ENCODE measurements at regions not wholly inside any gene's neighbourhood (a gene's known extent, or its start where the extent isn't known, plus 50 kb on each side); places are given as distances from the start of the nearest gene placed in this dataset.

DNA sequence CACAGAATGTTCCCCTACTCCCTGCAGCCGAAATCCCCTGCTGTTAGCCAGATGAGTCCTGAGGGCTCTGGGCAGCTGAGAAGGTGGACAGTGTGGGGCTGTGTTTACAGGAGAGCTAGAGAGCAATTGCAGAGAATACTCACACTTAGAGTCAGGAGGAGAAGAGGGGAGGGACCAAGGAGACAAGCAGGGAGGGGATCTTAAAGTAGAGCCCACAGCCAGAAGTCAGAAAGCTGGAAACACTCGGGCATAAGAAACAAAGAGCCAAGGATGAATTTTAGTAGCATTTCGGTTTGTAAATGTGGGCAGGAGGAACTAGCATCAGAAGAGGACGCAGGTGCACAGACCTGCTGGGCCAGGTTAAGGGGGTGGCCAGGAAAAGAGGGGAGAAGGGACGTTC lies 1435.9 kb downstream of the BRD1 start:
- Mint-ChIP-seq H3K9me3 (no peaks in the 10 kb centered on the region), H3K4me1 (ENCODE audit: low read depth) (no peaks in the 10 kb centered on the region), H3K4me3 (no peak overlapping the region), H3K27ac (no peak overlapping the region), H3K27me3 (ENCODE audit: low read depth) (no peaks in the 10 kb centered on the region), H3K36me3 (ENCODE audit: insufficient read depth in 2 of 2) (peaks cover 0 to 1% of the 10 kb centered on the region in 2 donors)
- DNase-seq (no peak), ATAC-seq (replicated peaks in 1 of 2) (no peak)

DNA sequence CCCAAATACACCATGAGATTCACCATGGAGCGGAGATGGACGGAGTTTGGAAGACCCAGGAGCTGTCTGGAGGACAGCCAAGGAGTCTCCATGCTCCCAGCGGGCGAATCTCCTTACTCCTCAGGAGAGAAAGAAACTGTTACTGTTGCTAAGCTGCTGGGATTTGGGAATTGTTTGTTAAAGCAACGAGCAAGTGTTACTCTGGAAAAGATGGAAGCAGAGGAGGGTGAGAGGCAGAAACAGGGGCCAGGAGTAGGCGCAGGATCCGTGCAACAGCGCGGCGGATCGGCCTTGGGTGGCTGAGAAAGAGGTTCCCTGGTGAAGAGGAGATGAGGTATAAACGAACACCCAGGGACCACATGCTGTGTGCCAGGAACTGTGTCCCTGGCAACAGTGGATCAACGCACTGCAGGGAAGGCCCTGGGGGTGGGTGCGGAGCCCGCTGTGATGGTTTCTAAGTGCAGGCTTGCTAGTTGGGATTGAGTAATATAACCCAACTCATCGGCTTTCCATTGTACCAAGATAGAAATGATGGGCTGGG lies 1436.4 kb downstream of the BRD1 start:
- Mint-ChIP-seq H3K27ac (no peak overlapping the region), H3K36me3 (ENCODE audit: insufficient read depth in 2 of 2) (peaks cover 0 to 1% of the 10 kb centered on the region in 2 donors), H3K27me3 (ENCODE audit: low read depth) (no peaks in the 10 kb centered on the region), H3K9me3 (no peaks in the 10 kb centered on the region), H3K4me1 (ENCODE audit: low read depth) (no peaks in the 10 kb centered on the region), H3K4me3 (no peak overlapping the region)
- ATAC-seq (replicated peaks in 1 of 2) (no peak), DNase-seq (no peak)

DNA sequence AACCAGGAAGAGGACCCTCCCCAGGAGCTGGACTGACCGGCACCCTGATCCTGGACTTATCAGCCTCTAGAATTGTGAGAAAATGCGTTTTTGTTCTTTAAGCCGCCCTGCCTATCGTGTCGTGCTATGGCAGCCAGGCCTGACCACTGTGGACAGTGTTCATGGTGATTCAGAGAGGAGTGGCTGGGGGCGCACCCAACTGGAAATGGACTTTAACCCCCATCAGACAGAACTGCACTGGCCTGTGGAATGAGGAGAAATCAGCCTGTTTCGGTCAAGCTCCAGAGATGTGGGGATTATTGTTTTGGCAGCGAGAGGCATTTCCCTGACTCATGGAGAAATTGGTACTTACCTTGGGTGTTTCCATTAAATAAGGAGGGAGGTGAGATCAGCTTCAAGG lies 1437.8 kb downstream of the BRD1 start:
- DNase-seq (no peak), ATAC-seq (replicated peaks in 1 of 2) (no peak)
- Mint-ChIP-seq H3K9me3 (no peaks in the 10 kb centered on the region), H3K4me3 (no peak overlapping the region), H3K36me3 (ENCODE audit: insufficient read depth in 2 of 2) (peaks cover 0 to 1% of the 10 kb centered on the region in 2 donors), H3K27me3 (ENCODE audit: low read depth) (no peaks in the 10 kb centered on the region), H3K4me1 (ENCODE audit: low read depth) (no peaks in the 10 kb centered on the region), H3K27ac (no peak overlapping the region)

DNA sequence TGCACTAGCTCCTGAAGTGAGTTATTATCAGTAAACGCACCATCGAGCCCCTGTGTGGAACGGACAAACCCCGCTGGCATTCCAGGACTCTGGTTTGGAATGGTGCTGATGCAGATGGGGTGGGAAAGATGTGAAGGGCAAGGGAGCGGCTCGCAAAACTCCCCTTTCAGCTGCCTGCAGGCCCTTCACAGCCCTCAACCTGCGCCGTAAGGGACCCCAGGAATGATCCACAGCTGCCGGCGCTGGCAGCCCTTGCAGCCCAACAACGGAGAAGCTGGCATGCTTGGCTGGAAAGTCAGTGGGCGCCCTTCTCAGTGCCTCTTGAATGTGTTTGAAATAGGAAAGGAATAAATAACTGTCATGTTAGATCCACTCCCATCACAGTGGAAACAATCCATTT lies 1445.5 kb downstream of the BRD1 start:
- Mint-ChIP-seq H3K36me3 (ENCODE audit: insufficient read depth in 2 of 2) (no peaks in the 10 kb centered on the region), H3K4me3 (no peak overlapping the region), H3K27me3 (ENCODE audit: low read depth) (no peaks in the 10 kb centered on the region), H3K9me3 (peaks cover 0 to 2% of the 10 kb centered on the region in 2 donors), H3K27ac (no peak overlapping the region), H3K4me1 (ENCODE audit: low read depth) (no peaks in the 10 kb centered on the region)
- ATAC-seq (replicated peaks in 1 of 2) (no peak), DNase-seq (no peak)

DNA sequence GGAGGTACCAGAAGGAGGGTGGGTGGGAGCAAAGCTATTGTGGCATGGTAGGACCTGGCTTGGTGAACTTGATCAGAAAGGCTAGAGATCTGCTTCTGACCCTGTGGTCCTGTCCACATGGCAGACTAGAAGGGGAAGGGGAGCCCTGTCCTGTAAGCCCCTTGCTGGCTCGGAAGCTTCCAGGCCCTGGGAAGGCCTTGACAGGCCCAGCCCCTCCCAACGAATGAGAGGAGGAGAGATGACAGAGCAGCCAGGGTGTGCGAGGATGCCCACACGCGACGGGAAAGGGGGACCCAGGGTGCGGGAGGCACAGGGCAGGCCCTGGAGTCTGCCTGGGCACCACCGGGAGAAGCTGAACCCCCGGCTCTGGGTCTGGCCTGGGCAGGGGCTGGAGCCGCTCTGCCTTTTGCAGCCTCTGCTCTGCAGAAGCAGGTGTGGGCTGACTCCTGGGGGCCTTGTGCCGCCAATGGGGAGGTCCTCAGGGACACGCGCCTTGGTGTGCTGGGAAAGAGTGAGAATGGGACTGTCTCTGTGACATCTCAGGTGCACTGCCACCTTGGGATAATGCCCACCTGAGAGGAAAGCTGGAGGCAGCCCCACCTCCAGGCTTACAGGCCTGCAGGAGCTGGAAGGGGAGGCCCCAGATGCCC lies 1447.5 kb downstream of the BRD1 start:
- no peak overlapping the region for H3K4me3 Mint-ChIP-seq
- no peak for DNase-seq
- H3K36me3 Mint-ChIP-seq (ENCODE audit: insufficient read depth in 2 of 2) = no peaks in the 10 kb centered on the region
- no peak overlapping the region for H3K27ac Mint-ChIP-seq
- H3K9me3 Mint-ChIP-seq = peaks cover 0 to 2% of the 10 kb centered on the region in 2 donors
- ATAC-seq (replicated peaks in 1 of 2) = no peak
- H3K4me1 Mint-ChIP-seq (ENCODE audit: low read depth) = no peaks in the 10 kb centered on the region
- H3K27me3 Mint-ChIP-seq (ENCODE audit: low read depth) = peaks cover 14% of the 10 kb centered on the region

DNA sequence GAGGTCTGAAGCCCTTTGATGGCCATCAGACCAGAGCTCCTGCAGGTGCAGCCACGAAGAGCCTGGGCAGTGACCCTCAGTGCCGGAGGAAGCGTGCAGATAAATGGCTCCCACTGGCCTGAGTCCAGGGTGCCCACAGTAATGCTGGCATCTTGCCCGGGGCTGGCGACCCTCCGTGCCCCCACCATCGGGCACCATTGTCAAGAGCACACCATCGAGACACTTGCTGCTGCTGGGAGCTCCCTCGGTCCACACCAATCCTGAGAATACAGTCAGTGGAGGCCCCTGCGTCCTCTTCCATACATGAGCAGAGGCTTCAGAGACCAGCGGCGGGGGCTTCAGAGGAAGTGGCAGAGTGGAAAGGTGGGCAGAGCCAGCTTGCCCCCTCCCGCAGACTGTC lies 1448.3 kb downstream of the BRD1 start:
- Mint-ChIP-seq H3K4me3 (no peak overlapping the region), H3K27ac (no peak overlapping the region), H3K4me1 (ENCODE audit: low read depth) (no peaks in the 10 kb centered on the region), H3K36me3 (ENCODE audit: insufficient read depth in 2 of 2) (no peaks in the 10 kb centered on the region), H3K9me3 (peaks cover 0 to 1% of the 10 kb centered on the region in 2 donors), H3K27me3 (ENCODE audit: low read depth) (peaks cover 14% of the 10 kb centered on the region)
- DNase-seq = no peak
- ATAC-seq (replicated peaks in 1 of 2) = no peak

DNA sequence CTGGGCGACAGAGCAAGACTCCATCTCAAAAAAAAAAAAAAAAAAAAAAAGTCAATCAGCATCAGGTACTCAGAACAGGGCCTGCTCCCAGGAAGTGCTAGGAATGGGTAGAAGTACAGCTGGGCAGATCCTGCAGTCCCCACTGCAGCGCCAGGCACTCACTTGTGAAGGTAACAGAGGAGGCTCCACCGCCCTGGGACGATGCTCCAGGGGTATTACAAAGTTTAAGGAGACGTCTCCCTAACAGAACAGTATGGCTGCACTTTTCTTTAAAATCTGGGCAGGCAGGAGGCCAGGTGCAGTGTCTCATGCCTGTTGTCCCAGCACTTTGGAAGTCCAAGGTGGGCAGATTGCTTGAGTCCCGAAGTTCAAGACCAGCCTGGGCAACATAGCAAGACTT lies 1449.0 kb downstream of the BRD1 start:
- DNase-seq = no peak
- Mint-ChIP-seq H3K27me3 (ENCODE audit: low read depth) (peaks cover 14% of the 10 kb centered on the region), H3K27ac (no peak overlapping the region), H3K36me3 (ENCODE audit: insufficient read depth in 2 of 2) (no peaks in the 10 kb centered on the region), H3K4me3 (no peak overlapping the region), H3K9me3 (no peaks in the 10 kb centered on the region), H3K4me1 (ENCODE audit: low read depth) (no peaks in the 10 kb centered on the region)
- no peak for ATAC-seq (replicated peaks in 1 of 2)

DNA sequence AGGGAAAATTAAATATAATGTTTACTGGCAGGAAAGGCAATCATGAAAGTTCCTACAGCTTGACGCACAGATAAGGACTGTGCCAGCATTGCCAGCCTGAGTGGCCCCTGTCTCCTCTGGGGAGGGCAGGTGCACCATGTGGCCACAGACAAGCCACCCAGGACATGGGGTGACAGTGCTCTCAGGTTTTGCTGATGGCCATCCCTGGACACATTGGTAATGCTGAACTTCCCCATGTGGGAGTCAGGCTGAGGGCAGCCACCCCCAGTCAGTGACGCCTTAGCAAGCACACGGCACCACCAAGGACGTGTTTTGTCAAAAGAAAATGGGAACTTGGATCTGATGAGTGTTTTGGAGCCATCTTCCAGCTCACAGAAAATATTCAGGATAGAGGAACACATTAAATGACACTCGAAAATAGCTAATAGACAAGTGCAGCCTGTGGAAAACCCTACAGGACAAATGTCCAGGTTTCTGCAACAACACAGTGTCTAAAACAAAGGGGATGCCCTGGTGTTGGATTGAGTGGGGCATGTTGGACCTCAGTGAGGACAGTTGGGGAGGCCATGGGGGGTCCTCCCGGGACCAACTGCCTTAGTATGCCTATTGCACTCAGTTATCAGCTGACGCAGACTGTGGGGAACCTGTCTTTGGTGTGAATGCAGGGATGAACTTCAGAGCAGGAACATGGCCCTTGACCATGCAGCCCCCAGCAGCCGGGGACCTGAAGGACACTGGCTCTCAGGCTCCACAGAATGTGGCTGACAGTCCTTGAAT lies 1450.5 kb downstream of the BRD1 start:
- Mint-ChIP-seq H3K36me3 (ENCODE audit: insufficient read depth in 2 of 2) (no peaks in the 10 kb centered on the region), H3K4me1 (ENCODE audit: low read depth) (no peaks in the 10 kb centered on the region), H3K4me3 (no peak overlapping the region), H3K27me3 (ENCODE audit: low read depth) (peaks cover 14% of the 10 kb centered on the region), H3K9me3 (no peaks in the 10 kb centered on the region), H3K27ac (no peak overlapping the region)
- DNase-seq (no peak), ATAC-seq (replicated peaks in 1 of 2) (no peak)

DNA sequence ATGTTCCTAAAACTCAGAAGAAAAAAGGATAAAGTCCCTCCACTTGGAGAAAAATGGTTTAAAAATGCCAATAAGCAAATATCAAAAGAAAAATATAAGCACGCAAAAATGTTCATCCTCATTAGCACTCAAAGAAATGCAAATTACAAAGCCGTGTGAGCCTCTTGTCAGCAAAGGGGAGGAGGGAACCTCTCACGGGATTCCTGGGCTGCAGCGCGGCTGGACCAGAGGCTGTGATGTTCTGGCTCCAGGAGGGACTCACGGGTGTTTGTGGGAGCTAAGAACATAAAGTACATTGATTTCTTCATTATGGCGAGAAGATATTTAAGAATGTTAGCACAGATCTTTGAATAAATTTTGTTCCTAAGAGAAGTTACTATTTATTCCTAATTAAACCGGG lies 1451.2 kb downstream of the BRD1 start:
- Mint-ChIP-seq H3K9me3 (no peaks in the 10 kb centered on the region), H3K4me1 (ENCODE audit: low read depth) (no peaks in the 10 kb centered on the region), H3K27me3 (ENCODE audit: low read depth) (peaks cover 16% of the 10 kb centered on the region), H3K4me3 (no peak overlapping the region), H3K27ac (no peak overlapping the region), H3K36me3 (ENCODE audit: insufficient read depth in 2 of 2) (no peaks in the 10 kb centered on the region)
- no peak for ATAC-seq (replicated peaks in 1 of 2)
- DNase-seq = no peak

DNA sequence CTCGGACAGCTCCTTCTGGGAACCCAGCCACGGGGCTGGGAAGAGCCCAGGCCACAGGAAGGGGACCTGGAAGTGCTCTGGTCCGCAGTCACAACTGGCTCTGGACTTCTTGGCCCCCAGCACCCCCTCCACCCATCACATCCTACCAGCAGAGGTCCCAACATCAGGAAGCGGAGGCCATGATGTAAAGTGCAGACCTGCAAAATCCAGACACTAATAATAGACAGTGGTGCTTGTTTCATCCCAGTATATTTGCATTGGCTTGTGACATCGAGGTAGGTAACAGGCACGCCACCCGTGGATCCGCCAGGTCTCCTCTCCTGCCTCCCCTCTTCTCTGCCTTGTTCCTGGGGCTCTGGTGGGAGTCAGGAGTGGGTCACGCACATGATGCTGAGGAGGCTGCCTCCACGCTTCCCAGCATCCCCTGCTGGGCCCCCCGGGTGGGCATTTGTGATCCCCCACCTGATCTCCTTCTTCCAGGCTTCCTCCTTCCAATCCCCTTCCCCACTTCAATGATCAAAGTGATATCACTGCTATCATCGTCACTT lies 1454.0 kb downstream of the BRD1 start:
- Mint-ChIP-seq H3K27me3 (ENCODE audit: low read depth) (peaks cover 18% of the 10 kb centered on the region), H3K4me1 (ENCODE audit: low read depth) (no peaks in the 10 kb centered on the region), H3K36me3 (ENCODE audit: insufficient read depth in 2 of 2) (no peaks in the 10 kb centered on the region), H3K4me3 (no peak overlapping the region), H3K27ac (no peak overlapping the region), H3K9me3 (no peaks in the 10 kb centered on the region)
- no peak for ATAC-seq (replicated peaks in 1 of 2)
- DNase-seq = no peak

DNA sequence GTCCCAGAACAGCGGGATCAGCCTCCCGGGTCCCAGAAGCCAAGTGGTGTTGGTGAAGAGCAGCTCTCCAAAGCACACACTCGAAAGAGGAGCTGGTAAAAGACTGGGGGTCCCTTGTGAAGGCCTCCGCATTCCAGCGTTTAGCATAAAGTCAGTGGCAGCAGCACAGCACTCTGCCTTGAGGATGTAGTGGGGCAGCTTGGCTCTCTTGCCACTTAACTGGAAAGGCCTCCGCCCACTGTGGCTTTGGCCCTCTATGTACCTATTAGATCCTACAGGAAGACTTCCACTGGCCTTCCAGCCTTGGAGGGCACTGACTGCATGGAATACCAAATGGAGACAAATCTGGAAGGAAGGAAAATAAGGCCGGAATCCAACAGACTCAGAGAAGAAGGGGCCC lies 1455.3 kb downstream of the BRD1 start:
- DNase-seq (no peak), ATAC-seq (replicated peaks in 1 of 2) (no peak)
- Mint-ChIP-seq H3K27ac (no peak overlapping the region), H3K4me1 (ENCODE audit: low read depth) (no peaks in the 10 kb centered on the region), H3K27me3 (ENCODE audit: low read depth) (peaks cover 18% of the 10 kb centered on the region), H3K4me3 (no peak overlapping the region), H3K36me3 (ENCODE audit: insufficient read depth in 2 of 2) (no peaks in the 10 kb centered on the region), H3K9me3 (no peaks in the 10 kb centered on the region)

DNA sequence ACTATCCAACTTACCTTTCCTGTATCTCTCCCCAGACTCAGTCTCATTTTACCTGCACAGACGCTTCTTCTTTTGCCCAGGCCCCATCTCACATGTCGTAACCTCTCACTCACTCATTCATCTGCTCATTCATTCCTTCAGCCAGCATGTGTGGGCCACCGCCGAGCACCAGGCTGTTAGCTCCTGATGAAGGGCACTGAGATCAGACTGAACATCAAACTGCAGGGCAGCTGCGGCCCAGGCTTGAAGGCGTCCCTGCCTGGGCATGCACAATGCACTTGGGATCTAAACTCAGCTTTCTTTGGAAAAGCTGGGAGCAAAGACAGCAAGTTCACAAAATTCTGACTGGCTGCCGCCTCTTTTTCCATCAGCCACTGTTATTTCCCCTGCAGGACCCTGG lies 1456.3 kb downstream of the BRD1 start:
- H3K9me3 Mint-ChIP-seq = no peaks in the 10 kb centered on the region
- no peaks in the 10 kb centered on the region for H3K4me1 Mint-ChIP-seq (ENCODE audit: low read depth)
- no peak overlapping the region for H3K4me3 Mint-ChIP-seq
- peaks cover 16% of the 10 kb centered on the region for H3K27me3 Mint-ChIP-seq (ENCODE audit: low read depth)
- DNase-seq = no peak
- no peak overlapping the region for H3K27ac Mint-ChIP-seq
- H3K36me3 Mint-ChIP-seq (ENCODE audit: insufficient read depth in 2 of 2) = no peaks in the 10 kb centered on the region
- ATAC-seq (replicated peaks in 1 of 2) = no peak

DNA sequence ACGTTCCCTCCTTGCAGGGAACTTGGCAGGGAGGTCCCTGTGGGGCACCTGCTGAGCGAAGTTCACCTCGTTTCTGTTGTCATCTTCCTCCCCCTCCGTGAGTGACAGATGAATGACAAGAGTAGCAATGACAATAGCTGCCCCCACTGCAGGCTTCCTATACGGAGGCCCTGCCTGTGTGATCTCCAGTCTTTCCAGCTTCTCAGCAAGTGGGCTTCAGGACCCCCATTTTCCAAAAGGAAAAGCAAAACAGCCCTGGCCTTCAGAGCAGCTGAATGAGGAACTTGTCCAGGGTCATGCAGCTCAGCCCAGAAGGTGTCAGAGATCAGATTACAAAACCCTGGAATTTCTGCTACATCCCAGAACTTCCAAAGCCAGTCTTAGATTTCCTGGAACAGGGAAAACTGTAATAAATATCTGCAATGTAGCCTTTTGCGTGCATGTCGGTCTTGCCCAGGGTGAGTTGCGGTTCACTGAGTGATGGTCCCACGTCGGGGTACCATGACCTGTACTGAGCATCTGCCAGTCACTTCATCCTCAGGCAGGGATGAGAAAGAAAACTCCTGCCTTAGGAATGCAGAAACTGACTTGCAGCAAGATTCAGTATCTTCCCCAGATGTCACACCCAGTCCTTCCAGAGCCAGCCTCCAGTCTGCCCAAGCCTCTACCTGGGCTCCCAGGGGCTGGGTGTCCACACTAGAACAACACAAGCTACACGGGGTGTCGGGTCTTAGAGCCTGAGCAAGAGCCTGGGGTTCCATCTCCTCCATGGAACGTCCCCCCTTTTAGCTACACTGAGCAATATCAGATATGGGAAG lies 1457.0 kb downstream of the BRD1 start:
- Mint-ChIP-seq H3K27me3 (ENCODE audit: low read depth) (peaks cover 9% of the 10 kb centered on the region), H3K4me3 (no peak overlapping the region), H3K27ac (no peak overlapping the region), H3K4me1 (ENCODE audit: low read depth) (no peaks in the 10 kb centered on the region), H3K9me3 (no peaks in the 10 kb centered on the region), H3K36me3 (ENCODE audit: insufficient read depth in 2 of 2) (no peaks in the 10 kb centered on the region)
- ATAC-seq (replicated peaks in 1 of 2) (no peak), DNase-seq (no peak)
